ENCODE measurements at regions not wholly inside any gene's neighbourhood (a gene's known extent, or its start where the extent isn't known, plus 50 kb on each side); places are given as distances from the start of the nearest gene placed in this dataset.

GRCh38 chr13:80444240-80445015 is 103.5 kb upstream of the SPRY2 start:
- TF ChIP-seq ZZZ3 (IDR thresholded peaks at IDR 0.05; ENCODE audit: control insufficient read depth, insufficient read length, low read depth) = no peak
- TF ChIP-seq SREBF2 (IDR thresholded peaks at IDR 0.05; ENCODE audit: low read length) = no peak
- TF ChIP-seq MAX (IDR thresholded peaks at IDR 0.05; ENCODE audit: low read depth, low read length) = no peak
- TF ChIP-seq HCFC1 (IDR thresholded peaks at IDR 0.05; ENCODE audit: low read length) = no peak
- no peak for TF ChIP-seq NRF1 (conservative IDR thresholded peaks at IDR 0.05; ENCODE audit: low read depth, low read length)
- no peak for TF ChIP-seq GABPA (IDR thresholded peaks at IDR 0.05; ENCODE audit: low read depth)
- no peak for TF ChIP-seq CREB1 (IDR thresholded peaks at IDR 0.05; ENCODE audit: low read depth)
- TF ChIP-seq CTCF (IDR thresholded peaks at IDR 0.05 in 2 of 3, conservative IDR thresholded peaks at IDR 0.05 in 1 of 3; ENCODE audit: control insufficient read depth in 2 of 3, extremely low read depth in 1 of 3, insufficient read depth in 1 of 3, low read depth in 3 of 3, low read length in 3 of 3) = no peak
- TF ChIP-seq E2F4 (IDR thresholded peaks at IDR 0.05; ENCODE audit: low read depth, low read length) = no peak
- TF ChIP-seq SIN3A (IDR thresholded peaks at IDR 0.05; ENCODE audit: low read depth, low read length) = no peak
- no peak for TF ChIP-seq MXI1 (IDR thresholded peaks at IDR 0.05; ENCODE audit: low read depth, low read length)
- no peak for TF ChIP-seq USF1 (IDR thresholded peaks at IDR 0.05; ENCODE audit: borderline replicate concordance, extremely low read length, insufficient read depth, low read depth, low read length)
- no peak for TF ChIP-seq MEF2A (IDR thresholded peaks at IDR 0.05; ENCODE audit: insufficient read depth, low read depth, low read length)

All from GM12878 (cell line).